ENCODE measurements at regions not wholly inside any gene's neighbourhood (a gene's known extent, or its start where the extent isn't known, plus 50 kb on each side); places are given as distances from the start of the nearest gene placed in this dataset.
"Not testable (repeated sequence)": the region's sequence is repeated elsewhere in the genome, so short reads cannot be mapped to it uniquely, and the experiment has no call there.

GRCh38 chr12:127157501-127158366, 1109.2 kb upstream of the TMEM132C start:
- H3K4me3 Mint-ChIP-seq (ENCODE audit: unreplicated experiment); H3K27ac Mint-ChIP-seq (ENCODE audit: low read depth, unreplicated experiment); POLR2A ChIA-PET; H3K4me1 Mint-ChIP-seq (ENCODE audit: insufficient read depth, unreplicated experiment); H3K36me3 Mint-ChIP-seq (ENCODE audit: insufficient read depth, unreplicated experiment); intact Hi-C loops (cut with micrococcal nuclease); H3K9me3 Mint-ChIP-seq (ENCODE audit: unreplicated experiment); DNase-seq (ENCODE audit: unreplicated experiment); BruUV-seq (replicated peaks); H3K27me3 Mint-ChIP-seq (ENCODE audit: insufficient read depth, unreplicated experiment): not testable (repeated sequence)
- CTCF ChIA-PET: interaction anchor here (0.6 kb wide), 1 partner anchor 198 kb away, joined by 3 read pairs; no protein-coding TSS in a partner anchor

DNA sequence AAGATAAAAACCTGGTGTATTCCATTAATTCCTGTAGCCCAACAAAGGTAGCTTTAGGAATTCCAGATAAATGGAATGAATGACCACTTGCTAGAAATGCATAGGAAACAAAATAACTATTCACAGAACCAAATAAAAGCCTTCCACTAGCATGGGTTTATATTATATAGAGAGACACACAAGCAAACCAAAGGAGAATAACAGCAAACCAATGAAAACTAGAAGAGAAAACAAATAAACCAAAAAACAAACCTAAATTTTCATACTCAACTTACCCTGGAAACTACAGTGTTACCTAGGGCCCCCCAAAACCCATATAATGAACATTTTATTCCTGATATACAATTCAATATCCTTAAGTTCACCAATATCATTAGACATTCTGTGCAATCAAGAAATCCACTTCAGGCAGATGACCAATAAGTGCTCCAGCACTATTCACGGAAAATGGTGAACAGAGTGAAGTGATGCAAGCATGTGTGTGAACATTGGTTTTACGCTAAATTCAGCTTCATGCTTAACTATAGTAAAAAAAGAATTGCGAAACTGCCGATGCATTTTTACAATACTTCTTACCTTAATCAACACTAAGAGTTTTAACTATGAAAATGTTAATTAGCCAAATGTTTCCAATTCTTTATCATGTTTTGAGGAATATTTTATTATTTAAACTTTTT, 1108.4 kb upstream of the TMEM132C start:
- TF ChIP-seq CTCF (IDR thresholded peaks at IDR 0.05; ENCODE audit: unreplicated experiment): no peak
- DNase-seq (ENCODE audit: unreplicated experiment): no peak
- no peak overlapping the region for H3K27ac Mint-ChIP-seq (ENCODE audit: low read depth, unreplicated experiment)
- peaks cover 13% of the 10 kb centered on the region for H3K4me1 Mint-ChIP-seq (ENCODE audit: insufficient read depth, unreplicated experiment)
- H3K36me3 Mint-ChIP-seq (ENCODE audit: insufficient read depth, unreplicated experiment): no peaks in the 10 kb centered on the region
- intact Hi-C loops (cut with micrococcal nuclease): no loop called here
- H3K4me3 Mint-ChIP-seq (ENCODE audit: unreplicated experiment): no peak overlapping the region
- BruUV-seq (replicated peaks): no TSS peak
- ChIA-PET POLR2A (interaction anchor here (0.6 kb wide), 1 partner anchor 1699 kb away, joined by 3 read pairs; no protein-coding TSS in a partner anchor), CTCF (no interaction called here)
- H3K9me3 Mint-ChIP-seq (ENCODE audit: unreplicated experiment): no peaks in the 10 kb centered on the region
- H3K27me3 Mint-ChIP-seq (ENCODE audit: insufficient read depth, unreplicated experiment): no peaks in the 10 kb centered on the region

DNA sequence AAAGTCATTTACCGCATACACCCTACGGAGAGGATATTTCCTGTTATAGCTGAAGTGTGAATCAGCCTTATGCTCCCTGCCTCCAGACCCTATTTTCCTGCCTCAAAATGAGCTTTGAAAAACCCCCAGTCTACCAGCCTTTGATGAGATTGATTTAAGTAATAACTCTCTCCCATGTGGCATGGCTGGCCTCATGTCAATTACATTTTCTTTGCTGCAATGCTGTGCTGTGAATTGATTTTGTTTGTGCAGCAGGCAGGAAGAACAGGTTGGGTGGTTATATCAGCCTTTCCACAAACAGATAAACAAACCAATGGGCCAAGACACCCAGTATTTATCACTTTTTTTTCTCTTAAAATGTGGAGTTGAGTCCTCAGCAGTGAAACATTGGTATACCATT, 1105.5 kb upstream of the TMEM132C start:
- BruUV-seq (replicated peaks): no TSS peak
- Mint-ChIP-seq H3K4me3 (ENCODE audit: unreplicated experiment) (no peak overlapping the region), H3K4me1 (ENCODE audit: insufficient read depth, unreplicated experiment) (peaks cover 23% of the 10 kb centered on the region), H3K27me3 (ENCODE audit: insufficient read depth, unreplicated experiment) (no peaks in the 10 kb centered on the region), H3K36me3 (ENCODE audit: insufficient read depth, unreplicated experiment) (no peaks in the 10 kb centered on the region), H3K9me3 (ENCODE audit: unreplicated experiment) (no peaks in the 10 kb centered on the region), H3K27ac (ENCODE audit: low read depth, unreplicated experiment) (no peak overlapping the region)
- POLR2A ChIA-PET: interaction anchor here (0.5 to 0.6 kb wide), 2 partner anchors 47 to 69 kb away, joined by 3 to 4 read pairs; no protein-coding TSS in a partner anchor
- TF ChIP-seq CTCF (IDR thresholded peaks at IDR 0.05; ENCODE audit: unreplicated experiment): no peak
- CTCF ChIA-PET: interaction anchor here (1.1 kb wide), 1 partner anchor 10 kb away, joined by 5 read pairs; no protein-coding TSS in a partner anchor
- intact Hi-C loops (cut with micrococcal nuclease): no loop called here
- no peak for DNase-seq (ENCODE audit: unreplicated experiment)

- ChIA-PET CTCF (no interaction called here), POLR2A (no interaction called here)
- no peak for TF ChIP-seq CTCF (IDR thresholded peaks at IDR 0.05; ENCODE audit: unreplicated experiment)
- no peak overlapping the region for H3K4me3 Mint-ChIP-seq (ENCODE audit: unreplicated experiment)
- H3K36me3 Mint-ChIP-seq (ENCODE audit: insufficient read depth, unreplicated experiment): no peaks in the 10 kb centered on the region
- intact Hi-C loops (cut with micrococcal nuclease): loop anchor here (2.0 kb wide), 1 partner anchor 36 kb away; no protein-coding TSS in a partner anchor
- no peaks in the 10 kb centered on the region for H3K27me3 Mint-ChIP-seq (ENCODE audit: insufficient read depth, unreplicated experiment)
- no TSS peak for BruUV-seq (replicated peaks)
- H3K27ac Mint-ChIP-seq (ENCODE audit: low read depth, unreplicated experiment): no peak overlapping the region
- no peaks in the 10 kb centered on the region for H3K9me3 Mint-ChIP-seq (ENCODE audit: unreplicated experiment)
- no peak for DNase-seq (ENCODE audit: unreplicated experiment)
- H3K4me1 Mint-ChIP-seq (ENCODE audit: insufficient read depth, unreplicated experiment): peaks cover 23% of the 10 kb centered on the region
Measured at GRCh38 chr12:127162307-127162706, 1104.7 kb upstream of the TMEM132C start.
